ES-I3 (cell line): ENCODE measurements at regions not wholly inside any gene's neighbourhood (a gene's known extent, or its start where the extent isn't known, plus 50 kb on each side); places are given as distances from the start of the nearest gene placed in this dataset.

Experiments
- H3K36me3 ChIP-seq: 2 replicates; pipeline ENCODE4 v1.6.1; 2013; ENCODE audit warnings: mild to moderate bottlenecking, low read length, control low read depth, moderate library complexity; ENCODE audit not compliant: insufficient read depth
- H3K4me1 ChIP-seq: 2 replicates; pipeline ENCODE4 v1.6.1; 2013; ENCODE audit warnings: mild to moderate bottlenecking, control low read depth, low read length; ENCODE audit not compliant: insufficient read depth
- H3K9ac ChIP-seq: 2 replicates; pipeline ENCODE4 v1.6.1; 2013; ENCODE audit warnings: low read depth, mild to moderate bottlenecking, low read length, moderate library complexity
- H3K9me3 ChIP-seq: 2 replicates; pipeline ENCODE4 v1.6.1; 2013; ENCODE audit warnings: mild to moderate bottlenecking, low read length, moderate library complexity; ENCODE audit not compliant: control insufficient read depth, insufficient read depth

GRCh38 chr13:107475753-107476453 lies 739.4 kb downstream of the LIG4 start:
- H3K36me3 ChIP-seq = no peaks in the 10 kb centered on the region
- H3K9ac ChIP-seq = no peak overlapping the region
- H3K9me3 ChIP-seq = no peaks in the 10 kb centered on the region
- H3K4me1 ChIP-seq = no peaks in the 10 kb centered on the region

GRCh38 chr13:107473253-107473652 lies 742.1 kb downstream of the LIG4 start:
- Histone ChIP-seq H3K9me3 (no peaks in the 10 kb centered on the region), H3K4me1 (no peaks in the 10 kb centered on the region), H3K9ac (no peak overlapping the region), H3K36me3 (no peaks in the 10 kb centered on the region)

- no peaks in the 10 kb centered on the region; the same call in 1 of the 2 replicates for H3K9me3 ChIP-seq
- no peaks in the 10 kb centered on the region for H3K36me3 ChIP-seq
- no peak overlapping the region for H3K9ac ChIP-seq
- H3K4me1 ChIP-seq = peaks cover 6% of the 10 kb centered on the region
Measured at GRCh38 chr13:107466326-107467099, 748.8 kb downstream of the LIG4 start.

GRCh38 chr13:107462501-107462900 lies 752.8 kb downstream of the LIG4 start:
- no peak overlapping the region for H3K9ac ChIP-seq
- no peaks in the 10 kb centered on the region for H3K9me3 ChIP-seq
- H3K36me3 ChIP-seq = no peaks in the 10 kb centered on the region
- H3K4me1 ChIP-seq = peaks cover 6% of the 10 kb centered on the region

GRCh38 chr13:107461751-107462150 lies 753.6 kb downstream of the LIG4 start:
- Histone ChIP-seq H3K36me3 (no peaks in the 10 kb centered on the region), H3K9ac (no peak overlapping the region), H3K4me1 (peaks cover 6% of the 10 kb centered on the region), H3K9me3 (no peaks in the 10 kb centered on the region)

GRCh38 chr13:107459430-107459829 lies 755.9 kb downstream of the LIG4 start:
- Histone ChIP-seq H3K4me1 (no peaks in the 10 kb centered on the region), H3K9me3 (no peaks in the 10 kb centered on the region), H3K36me3 (no peaks in the 10 kb centered on the region), H3K9ac (no peak overlapping the region)

- no peaks in the 10 kb centered on the region for H3K4me1 ChIP-seq
- H3K9ac ChIP-seq = no peak overlapping the region
- no peaks in the 10 kb centered on the region; the same call in 1 of the 2 replicates for H3K9me3 ChIP-seq
- no peaks in the 10 kb centered on the region for H3K36me3 ChIP-seq
Measured at GRCh38 chr13:107458269-107458668, 757.1 kb downstream of the LIG4 start.

GRCh38 chr13:107457686-107458085 lies 757.6 kb downstream of the LIG4 start:
- Histone ChIP-seq H3K4me1 (no peaks in the 10 kb centered on the region), H3K36me3 (no peaks in the 10 kb centered on the region)

GRCh38 chr13:107456431-107456830 lies 758.9 kb downstream of the LIG4 start:
- H3K9me3 ChIP-seq = peaks cover 10% of the 10 kb centered on the region
- H3K9ac ChIP-seq = no peak overlapping the region
- no peaks in the 10 kb centered on the region for H3K36me3 ChIP-seq
- H3K4me1 ChIP-seq = no peaks in the 10 kb centered on the region

More at GRCh38 chr13:107457686-107458085, 757.6 kb downstream of the LIG4 start:
- Histone ChIP-seq H3K9me3 (peaks cover 5% of the 10 kb centered on the region), H3K9ac (no peak overlapping the region)

- Histone ChIP-seq H3K9ac (no peak overlapping the region), H3K36me3 (no peaks in the 10 kb centered on the region), H3K9me3 (peaks cover 10% of the 10 kb centered on the region)
Measured at GRCh38 chr13:107452833-107453232, 762.5 kb downstream of the LIG4 start.

GRCh38 chr13:107450931-107451330 lies 764.4 kb downstream of the LIG4 start:
- H3K36me3 ChIP-seq = no peaks in the 10 kb centered on the region
- H3K9me3 ChIP-seq = peaks cover 10% of the 10 kb centered on the region
- no peaks in the 10 kb centered on the region for H3K4me1 ChIP-seq
- no peak overlapping the region for H3K9ac ChIP-seq

More at GRCh38 chr13:107452833-107453232, 762.5 kb downstream of the LIG4 start:
- H3K4me1 ChIP-seq = no peaks in the 10 kb centered on the region

- Histone ChIP-seq H3K4me1 (no peaks in the 10 kb centered on the region), H3K9me3 (peaks cover 10% of the 10 kb centered on the region), H3K9ac (no peak overlapping the region), H3K36me3 (no peaks in the 10 kb centered on the region)
Measured at GRCh38 chr13:107450431-107450830, 764.9 kb downstream of the LIG4 start.

GRCh38 chr13:107447591-107447990 lies 767.7 kb downstream of the LIG4 start:
- no peak overlapping the region for H3K9ac ChIP-seq
- H3K36me3 ChIP-seq = no peaks in the 10 kb centered on the region
- H3K9me3 ChIP-seq = 0 out of 2 replicates have a peak, but pooled peaks cover 4% of the 10 kb centered on the region
- no peaks in the 10 kb centered on the region for H3K4me1 ChIP-seq

- no peak overlapping the region for H3K9ac ChIP-seq
- H3K9me3 ChIP-seq = no peaks in the 10 kb centered on the region
- H3K36me3 ChIP-seq = no peaks in the 10 kb centered on the region
- no peaks in the 10 kb centered on the region for H3K4me1 ChIP-seq
Measured at GRCh38 chr13:107441279-107441678, 774.1 kb downstream of the LIG4 start.

- H3K36me3 ChIP-seq = no peaks in the 10 kb centered on the region
- no peaks in the 10 kb centered on the region for H3K9me3 ChIP-seq
- H3K4me1 ChIP-seq = no peaks in the 10 kb centered on the region
- H3K9ac ChIP-seq = no peak overlapping the region
Measured at GRCh38 chr13:107438251-107438650, 777.1 kb downstream of the LIG4 start.
